OCI-LY7 (cell line): ENCODE measurements at regions not wholly inside any gene's neighbourhood (a gene's known extent, or its start where the extent isn't known, plus 50 kb on each side); places are given as distances from the start of the nearest gene placed in this dataset.

Source experiments
- BruUV-seq: library from RNA; stranded (reverse); fragments of 400-500 nt; replicated peaks from 2 replicates; lab custom pipeline; 2021; lab: Mats Ljungman, UMichigan
- CTCF ChIA-PET: fragments of 300-600 bp; sonication (Branson Sonifier 250); formaldehyde crosslinking; loops from one replicate; lab custom pipeline; 2022; ENCODE audit warnings: antibody characterized with exemption; ENCODE audit not compliant: unreplicated experiment; lab: Charles Lee
- POLR2A ChIA-PET: fragments of 300-600 bp; sonication (Branson Sonifier 250); formaldehyde crosslinking; loops from one replicate; lab custom pipeline; 2022; ENCODE audit warnings: antibody characterized with exemption; lab: Charles Lee
- DNase-seq: peaks from one replicate; pipeline ENCODE4 v3.0.0-alpha.2; 2015; ENCODE audit warnings: low spot score
- H2AFZ ChIP-seq: fragments of 200-600 bp; sonication (generic), shearing (Covaris generic); 2 replicates; pipeline ENCODE4 v1.6.1; 2014; ENCODE audit warnings: mild to moderate bottlenecking, antibody characterized with exemption, low read length, moderate library complexity
- H3K27ac ChIP-seq: fragments of 200-600 bp; sonication (generic); 2 replicates; pipeline ENCODE4 v1.5.1; 2014; ENCODE audit warnings: mixed run types, low read depth, mild to moderate bottlenecking, moderate library complexity, low read length, inconsistent platforms; ENCODE audit not compliant: poor library complexity, severe bottlenecking
- H3K36me3 ChIP-seq: fragments of 200-600 bp; sonication (generic); 2 replicates; pipeline ENCODE4 v1.6.1; 2014; ENCODE audit warnings: mild to moderate bottlenecking, antibody characterized with exemption, low read length, moderate library complexity, mixed read lengths; ENCODE audit not compliant: insufficient read depth
- H3K4me1 ChIP-seq: fragments of 200-600 bp; sonication (generic); 2 replicates; pipeline ENCODE4 v1.5.1; 2014; ENCODE audit warnings: mild to moderate bottlenecking, low read length; ENCODE audit not compliant: insufficient read depth, poor library complexity, severe bottlenecking
- H3K4me2 ChIP-seq: fragments of 200-600 bp; sonication (generic); 2 replicates; pipeline ENCODE4 v1.6.1; 2014; ENCODE audit warnings: mild to moderate bottlenecking, low read length
- H3K4me3 ChIP-seq: fragments of 200-600 bp; sonication (generic); 2 replicates; pipeline ENCODE4 v1.5.1; 2014; ENCODE audit warnings: mild to moderate bottlenecking, low read depth, low read length; ENCODE audit not compliant: poor library complexity, severe bottlenecking
- H3K79me2 ChIP-seq: fragments of 200-600 bp; sonication (generic); 2 replicates; pipeline ENCODE4 v1.6.1; 2016; ENCODE audit warnings: low read depth, mild to moderate bottlenecking, low read length, moderate library complexity, mixed read lengths; ENCODE audit not compliant: insufficient read depth
- H3K9me2 ChIP-seq: fragments of 200-600 bp; sonication (generic); 2 replicates; pipeline ENCODE4 v1.6.1; 2016; ENCODE audit warnings: mild to moderate bottlenecking, low read length, mixed read lengths; ENCODE audit not compliant: insufficient read depth
- H3K9me3 ChIP-seq: fragments of 200-600 bp; sonication (generic); 2 replicates; pipeline ENCODE4 v1.6.1; 2014; ENCODE audit warnings: mild to moderate bottlenecking, mixed run types, low read length, mixed read lengths
- H4K20me1 ChIP-seq: fragments of 200-600 bp; sonication (generic); 2 replicates; pipeline ENCODE4 v1.6.1; 2014; ENCODE audit warnings: mild to moderate bottlenecking, antibody characterized with exemption, low read length, moderate library complexity, mixed read lengths; ENCODE audit not compliant: insufficient read depth
- EZH2phosphoT487 ChIP-seq: fragments of 200-600 bp; sonication (generic); IDR thresholded peaks from 2 replicates; pipeline ENCODE4 v1.6.1; 2018; ENCODE audit warnings: low read depth, borderline replicate concordance, mild to moderate bottlenecking, mixed run types, antibody characterized with exemption, low read length, moderate library complexity, mixed read lengths
- intact Hi-C: fragments of 100-400 bp; cut with micrococcal nuclease; formaldehyde crosslinking; loops from one replicate; pipeline ENCODE4 v1.10.0; 2022; ENCODE audit not compliant: unreplicated experiment
- TF ChIP-seq, protein P1 (sequence below): fragments of 200-600 bp; sonication (generic); conservative IDR thresholded peaks from 2 replicates; pipeline ENCODE4 v1.5.1; 2014; ENCODE audit warnings: mild to moderate bottlenecking, antibody characterized with exemption, low read length, moderate library complexity, mixed read lengths

DNA sequence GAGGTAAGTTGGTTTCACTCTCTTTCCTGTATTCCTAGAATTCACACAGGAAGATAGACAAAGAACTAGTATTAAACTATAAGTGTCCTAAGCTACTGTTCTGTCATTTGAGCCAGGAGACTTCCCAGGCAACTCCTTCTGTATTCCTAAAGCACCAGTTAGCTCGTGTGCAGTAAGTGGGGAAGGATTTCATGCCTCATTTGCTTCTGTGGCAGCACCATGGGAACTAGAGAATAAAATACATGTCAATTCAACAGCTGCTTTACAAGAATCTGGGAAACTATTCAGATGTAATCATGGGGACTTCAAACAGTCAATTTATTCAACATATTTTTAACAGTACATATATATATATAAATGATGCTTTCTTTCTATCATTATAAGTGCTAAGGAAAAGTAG, 762.3 kb downstream of the PRELID2 start:
- BruUV-seq: no TSS peak

DNA sequence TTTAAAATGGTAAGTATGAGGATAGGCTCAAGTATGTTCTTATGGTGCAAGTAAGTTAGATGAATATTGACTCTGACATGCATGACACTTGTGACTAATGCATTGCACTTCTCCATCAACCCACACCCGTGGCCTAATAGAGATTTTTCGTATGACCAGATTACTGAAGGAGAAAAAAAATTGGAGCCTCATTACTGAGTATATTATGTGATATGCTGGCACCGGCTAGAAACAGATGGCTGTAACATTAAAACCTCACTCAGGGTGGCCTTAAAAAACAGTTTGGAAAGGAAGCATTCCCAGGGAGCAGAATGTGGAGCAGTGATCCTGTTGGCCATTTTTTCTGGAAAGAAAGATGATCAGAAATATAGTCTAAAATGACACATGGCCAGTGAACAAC, 766.4 kb downstream of the PRELID2 start:
- ChIA-PET POLR2A (interaction anchor here (1.2 kb wide), 1 partner anchor 105 kb away, joined by 3 read pairs; no protein-coding TSS in a partner anchor), CTCF (no interaction called here)
- TF ChIP-seq EZH2phosphoT487: no peak
- TF ChIP-seq, protein P1, sequence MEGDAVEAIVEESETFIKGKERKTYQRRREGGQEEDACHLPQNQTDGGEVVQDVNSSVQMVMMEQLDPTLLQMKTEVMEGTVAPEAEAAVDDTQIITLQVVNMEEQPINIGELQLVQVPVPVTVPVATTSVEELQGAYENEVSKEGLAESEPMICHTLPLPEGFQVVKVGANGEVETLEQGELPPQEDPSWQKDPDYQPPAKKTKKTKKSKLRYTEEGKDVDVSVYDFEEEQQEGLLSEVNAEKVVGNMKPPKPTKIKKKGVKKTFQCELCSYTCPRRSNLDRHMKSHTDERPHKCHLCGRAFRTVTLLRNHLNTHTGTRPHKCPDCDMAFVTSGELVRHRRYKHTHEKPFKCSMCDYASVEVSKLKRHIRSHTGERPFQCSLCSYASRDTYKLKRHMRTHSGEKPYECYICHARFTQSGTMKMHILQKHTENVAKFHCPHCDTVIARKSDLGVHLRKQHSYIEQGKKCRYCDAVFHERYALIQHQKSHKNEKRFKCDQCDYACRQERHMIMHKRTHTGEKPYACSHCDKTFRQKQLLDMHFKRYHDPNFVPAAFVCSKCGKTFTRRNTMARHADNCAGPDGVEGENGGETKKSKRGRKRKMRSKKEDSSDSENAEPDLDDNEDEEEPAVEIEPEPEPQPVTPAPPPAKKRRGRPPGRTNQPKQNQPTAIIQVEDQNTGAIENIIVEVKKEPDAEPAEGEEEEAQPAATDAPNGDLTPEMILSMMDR: no peak
- H4K20me1 ChIP-seq: no peaks in the 10 kb centered on the region
- no peaks in the 10 kb centered on the region for H3K79me2 ChIP-seq
- H3K4me1 ChIP-seq: no peaks in the 10 kb centered on the region
- intact Hi-C loops: no loop called here
- H3K9me3 ChIP-seq: no peaks in the 10 kb centered on the region
- H3K9me2 ChIP-seq: no peaks in the 10 kb centered on the region
- no peak overlapping the region for H3K27ac ChIP-seq
- no peaks in the 10 kb centered on the region for H3K36me3 ChIP-seq
- H3K4me3 ChIP-seq: no peak overlapping the region
- H3K4me2 ChIP-seq: no peak overlapping the region
- no peak overlapping the region for H2AFZ ChIP-seq
- no TSS peak for BruUV-seq
- no peak for DNase-seq

More for the DNA sequence above, 762.3 kb downstream of the PRELID2 start:
- H3K9me3 ChIP-seq: no peaks in the 10 kb centered on the region
- no peaks in the 10 kb centered on the region for H3K36me3 ChIP-seq
- H3K9me2 ChIP-seq: 0 out of 2 replicates have a peak, but pooled peaks cover 3% of the 10 kb centered on the region
- POLR2A ChIA-PET: no interaction called here
- TF ChIP-seq, protein P1: no peak
- TF ChIP-seq EZH2phosphoT487: no peak
- H3K4me2 ChIP-seq: no peak overlapping the region
- no peaks in the 10 kb centered on the region for H4K20me1 ChIP-seq
- DNase-seq: no peak
- CTCF ChIA-PET: no interaction called here
- intact Hi-C loops: no loop called here
- no peaks in the 10 kb centered on the region for H3K79me2 ChIP-seq
- no peaks in the 10 kb centered on the region for H3K4me1 ChIP-seq
- no peak overlapping the region for H3K4me3 ChIP-seq
- H3K27ac ChIP-seq: no peak overlapping the region
- H2AFZ ChIP-seq: no peak overlapping the region

- Histone ChIP-seq H3K27ac (no peak overlapping the region), H3K36me3 (no peaks in the 10 kb centered on the region), H3K9me3 (no peaks in the 10 kb centered on the region), H4K20me1 (no peaks in the 10 kb centered on the region), H3K4me1 (no peaks in the 10 kb centered on the region), H2AFZ (no peak overlapping the region), H3K79me2 (no peaks in the 10 kb centered on the region), H3K4me2 (no peak overlapping the region), H3K4me3 (no peak overlapping the region), H3K9me2 (no peaks in the 10 kb centered on the region)
- no peak for DNase-seq
- BruUV-seq: no TSS peak
- no peak for TF ChIP-seq EZH2phosphoT487
- TF ChIP-seq, protein P1: no peak
- intact Hi-C loops: no loop called here
- POLR2A ChIA-PET: interaction anchor here (0.5 kb wide), 1 partner anchor 635 kb away, joined by 3 read pairs; no protein-coding TSS in a partner anchor
- CTCF ChIA-PET: no interaction called here
Measured at GRCh38 chr5:145062280-145063062, 772.7 kb downstream of the PRELID2 start.
